Stimulated activated memory B cell treated with anti-CD40 and anti-IgM and Interleukin-4, amounts not matched to agents 10 μg/mL and 1 μg/mL and 100 μg/mL, for 72 hours (primary cell): ENCODE measurements at regions not wholly inside any gene's neighbourhood (a gene's known extent, or its start where the extent isn't known, plus 50 kb on each side); places are given as distances from the start of the nearest gene placed in this dataset.

ENCODE experiments used
- ATAC-seq: fragments of 150-1000 bp; cut with Tn5 transposase; 2 replicates; pipeline ENCODE4 v1.10.0; 2021
- H3K27ac Mint-ChIP-seq: one replicate; pipeline ENCODE4 v1.8.0; 2022; ENCODE audit warnings: mild to moderate bottlenecking, mixed read lengths
- H3K27me3 Mint-ChIP-seq: one replicate; pipeline ENCODE4 v1.8.0; 2022; ENCODE audit warnings: mixed read lengths
- H3K36me3 Mint-ChIP-seq: one replicate; pipeline ENCODE4 v1.8.0; 2022; ENCODE audit warnings: mixed read lengths
- H3K4me1 Mint-ChIP-seq: one replicate; pipeline ENCODE4 v1.8.0; 2022; ENCODE audit warnings: mixed read lengths
- H3K4me3 Mint-ChIP-seq: one replicate; pipeline ENCODE4 v1.8.0; 2022; ENCODE audit warnings: mild to moderate bottlenecking, moderate library complexity, mixed read lengths
- H3K9me3 Mint-ChIP-seq: one replicate; pipeline ENCODE4 v1.8.0; 2022; ENCODE audit warnings: mixed read lengths

- no peak overlapping the region for H3K4me3 Mint-ChIP-seq
- H3K4me1 Mint-ChIP-seq = no peaks in the 10 kb centered on the region
- H3K36me3 Mint-ChIP-seq = no peaks in the 10 kb centered on the region
- no peaks in the 10 kb centered on the region for H3K27me3 Mint-ChIP-seq
- no peak overlapping the region for H3K27ac Mint-ChIP-seq
- no peaks in the 10 kb centered on the region for H3K9me3 Mint-ChIP-seq
- ATAC-seq = no peak
Observed at GRCh38 chr11:114758627-114759026, 80.3 kb downstream of the NXPE2 start.

- Mint-ChIP-seq H3K4me1 (no peaks in the 10 kb centered on the region), H3K9me3 (peaks cover 3% of the 10 kb centered on the region), H3K27me3 (peaks cover 20% of the 10 kb centered on the region), H3K4me3 (no peak overlapping the region), H3K36me3 (no peaks in the 10 kb centered on the region), H3K27ac (no peak overlapping the region)
- no peak for ATAC-seq
Observed at GRCh38 chr11:114762408-114762807, 84.1 kb downstream of the NXPE2 start.

GRCh38 chr11:114764563-114764962, 86.2 kb downstream of the NXPE2 start:
- H3K27me3 Mint-ChIP-seq = peaks cover 20% of the 10 kb centered on the region
- no peak overlapping the region for H3K4me3 Mint-ChIP-seq
- no peaks in the 10 kb centered on the region for H3K36me3 Mint-ChIP-seq
- H3K27ac Mint-ChIP-seq = no peak overlapping the region
- peaks cover 3% of the 10 kb centered on the region for H3K9me3 Mint-ChIP-seq
- no peak for ATAC-seq
- no peaks in the 10 kb centered on the region for H3K4me1 Mint-ChIP-seq

- no peaks in the 10 kb centered on the region for H3K36me3 Mint-ChIP-seq
- no peak overlapping the region for H3K27ac Mint-ChIP-seq
- no peaks in the 10 kb centered on the region for H3K9me3 Mint-ChIP-seq
- ATAC-seq = no peak
- no peaks in the 10 kb centered on the region for H3K4me1 Mint-ChIP-seq
- no peak overlapping the region for H3K4me3 Mint-ChIP-seq
- H3K27me3 Mint-ChIP-seq = peaks cover 36% of the 10 kb centered on the region
Observed at GRCh38 chr11:114771172-114771571, 92.8 kb downstream of the NXPE2 start.

- H3K27ac Mint-ChIP-seq = no peak overlapping the region
- H3K36me3 Mint-ChIP-seq = no peaks in the 10 kb centered on the region
- no peaks in the 10 kb centered on the region for H3K9me3 Mint-ChIP-seq
- no peak overlapping the region for H3K4me3 Mint-ChIP-seq
- no peak for ATAC-seq
- no peaks in the 10 kb centered on the region for H3K4me1 Mint-ChIP-seq
- H3K27me3 Mint-ChIP-seq = peaks cover 29% of the 10 kb centered on the region
Observed at GRCh38 chr11:114773541-114774338, 95.4 kb downstream of the NXPE2 start.

- no peaks in the 10 kb centered on the region for H3K4me1 Mint-ChIP-seq
- no peaks in the 10 kb centered on the region for H3K36me3 Mint-ChIP-seq
- ATAC-seq = peak; percentile 3
- no peaks in the 10 kb centered on the region for H3K9me3 Mint-ChIP-seq
- no peak overlapping the region for H3K27ac Mint-ChIP-seq
- no peak overlapping the region for H3K4me3 Mint-ChIP-seq
- H3K27me3 Mint-ChIP-seq = peaks cover 29% of the 10 kb centered on the region
Observed at GRCh38 chr11:114774599-114775361, 96.5 kb downstream of the NXPE2 start.

- Mint-ChIP-seq H3K4me1 (no peaks in the 10 kb centered on the region), H3K27ac (no peak overlapping the region), H3K9me3 (no peaks in the 10 kb centered on the region), H3K4me3 (no peak overlapping the region), H3K36me3 (no peaks in the 10 kb centered on the region), H3K27me3 (peaks cover 29% of the 10 kb centered on the region)
- no peak for ATAC-seq
Observed at GRCh38 chr11:114775875-114776621, 97.7 kb downstream of the NXPE2 start.

- ATAC-seq = no peak
- Mint-ChIP-seq H3K27ac (no peak overlapping the region), H3K4me1 (no peaks in the 10 kb centered on the region), H3K4me3 (no peak overlapping the region), H3K9me3 (no peaks in the 10 kb centered on the region), H3K36me3 (no peaks in the 10 kb centered on the region), H3K27me3 (peaks cover 29% of the 10 kb centered on the region)
Observed at GRCh38 chr11:114776956-114777355, 98.6 kb downstream of the NXPE2 start.

GRCh38 chr11:114779189-114779588, 100.9 kb downstream of the NXPE2 start:
- H3K4me3 Mint-ChIP-seq = no peak overlapping the region
- no peak for ATAC-seq
- no peaks in the 10 kb centered on the region for H3K4me1 Mint-ChIP-seq
- peaks cover 9% of the 10 kb centered on the region for H3K27me3 Mint-ChIP-seq
- H3K36me3 Mint-ChIP-seq = no peaks in the 10 kb centered on the region
- H3K27ac Mint-ChIP-seq = no peak overlapping the region
- H3K9me3 Mint-ChIP-seq = no peaks in the 10 kb centered on the region

GRCh38 chr11:114782650-114783310, 104.5 kb downstream of the NXPE2 start:
- H3K27ac Mint-ChIP-seq = no peak overlapping the region
- ATAC-seq = no peak
- no peaks in the 10 kb centered on the region for H3K36me3 Mint-ChIP-seq
- H3K4me3 Mint-ChIP-seq = no peak overlapping the region
- H3K27me3 Mint-ChIP-seq = no peaks in the 10 kb centered on the region
- no peaks in the 10 kb centered on the region for H3K9me3 Mint-ChIP-seq
- no peaks in the 10 kb centered on the region for H3K4me1 Mint-ChIP-seq

GRCh38 chr11:114783805-114784204, 105.5 kb downstream of the NXPE2 start:
- H3K27me3 Mint-ChIP-seq = no peaks in the 10 kb centered on the region
- H3K4me3 Mint-ChIP-seq = no peak overlapping the region
- no peaks in the 10 kb centered on the region for H3K4me1 Mint-ChIP-seq
- no peak for ATAC-seq
- no peaks in the 10 kb centered on the region for H3K36me3 Mint-ChIP-seq
- H3K9me3 Mint-ChIP-seq = no peaks in the 10 kb centered on the region
- no peak overlapping the region for H3K27ac Mint-ChIP-seq

- Mint-ChIP-seq H3K4me1 (no peaks in the 10 kb centered on the region), H3K9me3 (no peaks in the 10 kb centered on the region), H3K36me3 (no peaks in the 10 kb centered on the region), H3K27me3 (no peaks in the 10 kb centered on the region), H3K4me3 (no peak overlapping the region), H3K27ac (no peak overlapping the region)
- ATAC-seq = no peak
Observed at GRCh38 chr11:114784216-114784615, 105.9 kb downstream of the NXPE2 start.

GRCh38 chr11:114784891-114785290, 106.6 kb downstream of the NXPE2 start:
- no peaks in the 10 kb centered on the region for H3K27me3 Mint-ChIP-seq
- no peak overlapping the region for H3K27ac Mint-ChIP-seq
- ATAC-seq = no peak

GRCh38 chr11:114785820-114786219, 107.5 kb downstream of the NXPE2 start:
- H3K27ac Mint-ChIP-seq = no peak overlapping the region
- H3K9me3 Mint-ChIP-seq = no peaks in the 10 kb centered on the region
- no peaks in the 10 kb centered on the region for H3K4me1 Mint-ChIP-seq
- H3K4me3 Mint-ChIP-seq = no peak overlapping the region
- H3K27me3 Mint-ChIP-seq = no peaks in the 10 kb centered on the region
- H3K36me3 Mint-ChIP-seq = no peaks in the 10 kb centered on the region
- no peak for ATAC-seq

More at GRCh38 chr11:114784891-114785290, 106.6 kb downstream of the NXPE2 start:
- Mint-ChIP-seq H3K9me3 (no peaks in the 10 kb centered on the region), H3K4me3 (no peak overlapping the region), H3K36me3 (no peaks in the 10 kb centered on the region), H3K4me1 (no peaks in the 10 kb centered on the region)

GRCh38 chr11:114787126-114787525, 108.8 kb downstream of the NXPE2 start:
- H3K27ac Mint-ChIP-seq = no peak overlapping the region

More at GRCh38 chr11:114787126-114787525, 108.8 kb downstream of the NXPE2 start:
- Mint-ChIP-seq H3K36me3 (no peaks in the 10 kb centered on the region), H3K4me3 (no peak overlapping the region), H3K4me1 (no peaks in the 10 kb centered on the region), H3K27me3 (peaks cover 10% of the 10 kb centered on the region), H3K9me3 (peaks cover 3% of the 10 kb centered on the region)
- ATAC-seq = no peak
